ENCODE measurements at regions not wholly inside any gene's neighbourhood (a gene's known extent, or its start where the extent isn't known, plus 50 kb on each side); places are given as distances from the start of the nearest gene placed in this dataset.

- TF ChIP-seq CTCF (IDR thresholded peaks at IDR 0.05; ENCODE audit: insufficient read depth, low read length, poor library complexity, severe bottlenecking), result no peak
- no peak for DNase-seq (ENCODE audit: low read depth)
- no peaks in the 10 kb centered on the region for H3K27me3 ChIP-seq (ENCODE audit: control insufficient read depth, insufficient read depth, low read length)
- H3K36me3 ChIP-seq (ENCODE audit: control insufficient read depth, insufficient read depth, low read length), result no peaks in the 10 kb centered on the region
- H3K4me3 ChIP-seq (ENCODE audit: low read depth, low read length), result no peak overlapping the region
Observed at GRCh38 chr2:2696325-2696724, 365.2 kb upstream of the MYT1L start.

GRCh38 chr2:2694746-2695145, 363.7 kb upstream of the MYT1L start:
- Histone ChIP-seq H3K36me3 (ENCODE audit: control insufficient read depth, insufficient read depth, low read length) (no peaks in the 10 kb centered on the region), H3K27me3 (ENCODE audit: control insufficient read depth, insufficient read depth, low read length) (no peaks in the 10 kb centered on the region), H3K4me3 (ENCODE audit: low read depth, low read length) (no peak overlapping the region)
- TF ChIP-seq CTCF (IDR thresholded peaks at IDR 0.05; ENCODE audit: insufficient read depth, low read length, poor library complexity, severe bottlenecking), result no peak
- no peak for DNase-seq (ENCODE audit: low read depth)

GRCh38 chr2:2692599-2693389, 361.7 kb upstream of the MYT1L start:
- no peak for TF ChIP-seq CTCF (IDR thresholded peaks at IDR 0.05; ENCODE audit: insufficient read depth, low read length, poor library complexity, severe bottlenecking)
- Histone ChIP-seq H3K4me3 (ENCODE audit: low read depth, low read length) (no peak overlapping the region), H3K36me3 (ENCODE audit: control insufficient read depth, insufficient read depth, low read length) (no peaks in the 10 kb centered on the region), H3K27me3 (ENCODE audit: control insufficient read depth, insufficient read depth, low read length) (no peaks in the 10 kb centered on the region)
- no peak for DNase-seq (ENCODE audit: low read depth)

GRCh38 chr2:2691419-2691818, 360.3 kb upstream of the MYT1L start:
- no peak for TF ChIP-seq CTCF (IDR thresholded peaks at IDR 0.05; ENCODE audit: insufficient read depth, low read length, poor library complexity, severe bottlenecking)
- Histone ChIP-seq H3K36me3 (ENCODE audit: control insufficient read depth, insufficient read depth, low read length) (no peaks in the 10 kb centered on the region), H3K4me3 (ENCODE audit: low read depth, low read length) (no peak overlapping the region), H3K27me3 (ENCODE audit: control insufficient read depth, insufficient read depth, low read length) (no peaks in the 10 kb centered on the region)
- no peak for DNase-seq (ENCODE audit: low read depth)

- no peak for TF ChIP-seq CTCF (IDR thresholded peaks at IDR 0.05; ENCODE audit: insufficient read depth, low read length, poor library complexity, severe bottlenecking)
- no peak for DNase-seq (ENCODE audit: low read depth)
- Histone ChIP-seq H3K4me3 (ENCODE audit: low read depth, low read length) (no peak overlapping the region), H3K36me3 (ENCODE audit: control insufficient read depth, insufficient read depth, low read length) (no peaks in the 10 kb centered on the region), H3K27me3 (ENCODE audit: control insufficient read depth, insufficient read depth, low read length) (no peaks in the 10 kb centered on the region)
Observed at GRCh38 chr2:2690985-2691384, 359.9 kb upstream of the MYT1L start.

- TF ChIP-seq CTCF (IDR thresholded peaks at IDR 0.05; ENCODE audit: insufficient read depth, low read length, poor library complexity, severe bottlenecking), result no peak
- Histone ChIP-seq H3K36me3 (ENCODE audit: control insufficient read depth, insufficient read depth, low read length) (no peaks in the 10 kb centered on the region), H3K27me3 (ENCODE audit: control insufficient read depth, insufficient read depth, low read length) (no peaks in the 10 kb centered on the region), H3K4me3 (ENCODE audit: low read depth, low read length) (no peak overlapping the region)
- no peak for DNase-seq (ENCODE audit: low read depth)
Observed at GRCh38 chr2:2689306-2689705, 358.2 kb upstream of the MYT1L start.

Data from kidney epithelial cell (primary cell).